ENCODE measurements at regions not wholly inside any gene's neighbourhood (a gene's known extent, or its start where the extent isn't known, plus 50 kb on each side); places are given as distances from the start of the nearest gene placed in this dataset.

GRCh38 chr3:28699283-28699682 lies 350.7 kb upstream of the AZI2 start:
- TF ChIP-seq FOXM1 (IDR thresholded peaks at IDR 0.05; ENCODE audit: borderline replicate concordance) (no peak), ZNF384 (IDR thresholded peaks at IDR 0.05) (no peak), SUZ12 (IDR thresholded peaks at IDR 0.05) (no peak), HDGF (IDR thresholded peaks at IDR 0.05; ENCODE audit: borderline replicate concordance) (no peak), NFRKB (IDR thresholded peaks at IDR 0.05) (no peak), BHLHE40 (IDR thresholded peaks at IDR 0.05; ENCODE audit: borderline replicate concordance) (no peak), ARNT (IDR thresholded peaks at IDR 0.05) (no peak), L3MBTL2 (conservative IDR thresholded peaks at IDR 0.05) (no peak)
- TF ChIP-seq, protein P1, sequence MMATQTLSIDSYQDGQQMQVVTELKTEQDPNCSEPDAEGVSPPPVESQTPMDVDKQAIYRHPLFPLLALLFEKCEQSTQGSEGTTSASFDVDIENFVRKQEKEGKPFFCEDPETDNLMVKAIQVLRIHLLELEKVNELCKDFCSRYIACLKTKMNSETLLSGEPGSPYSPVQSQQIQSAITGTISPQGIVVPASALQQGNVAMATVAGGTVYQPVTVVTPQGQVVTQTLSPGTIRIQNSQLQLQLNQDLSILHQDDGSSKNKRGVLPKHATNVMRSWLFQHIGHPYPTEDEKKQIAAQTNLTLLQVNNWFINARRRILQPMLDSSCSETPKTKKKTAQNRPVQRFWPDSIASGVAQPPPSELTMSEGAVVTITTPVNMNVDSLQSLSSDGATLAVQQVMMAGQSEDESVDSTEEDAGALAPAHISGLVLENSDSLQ (IDR thresholded peaks at IDR 0.05), result no peak
- ChIA-PET CTCF (no interaction called here), POLR2A (no interaction called here)
- DNase-seq (ENCODE audit: extremely low spot score), result no peak

DNA sequence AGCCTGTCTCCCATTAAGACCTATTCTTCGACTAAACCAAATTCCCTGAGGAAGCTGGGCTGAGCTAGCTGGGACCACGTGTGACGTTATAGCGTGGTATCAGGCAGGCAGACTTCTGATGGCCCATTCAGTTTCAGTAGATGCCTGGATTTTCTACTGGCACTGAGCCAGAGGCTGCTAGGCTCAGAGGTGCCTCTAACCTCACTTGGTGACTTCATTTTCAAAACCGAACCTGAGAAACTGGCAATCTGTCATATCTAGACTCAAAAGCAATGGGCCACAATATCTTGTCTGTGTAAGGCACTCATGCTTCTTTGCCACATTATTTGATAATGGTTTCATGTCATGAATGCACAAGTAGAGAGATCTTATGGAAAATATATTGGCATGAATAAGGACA lies 352.1 kb upstream of the AZI2 start:
- CTCF ChIA-PET, result interaction anchor here (1.2 kb wide), 1 partner anchor 26 kb away, joined by 3 read pairs; no protein-coding TSS in a partner anchor
- no peak for DNase-seq (ENCODE audit: extremely low spot score)
- POLR2A ChIA-PET, result no interaction called here
- no peak for TF ChIP-seq LEF1 (IDR thresholded peaks at IDR 0.05; ENCODE audit: borderline replicate concordance)

DNA sequence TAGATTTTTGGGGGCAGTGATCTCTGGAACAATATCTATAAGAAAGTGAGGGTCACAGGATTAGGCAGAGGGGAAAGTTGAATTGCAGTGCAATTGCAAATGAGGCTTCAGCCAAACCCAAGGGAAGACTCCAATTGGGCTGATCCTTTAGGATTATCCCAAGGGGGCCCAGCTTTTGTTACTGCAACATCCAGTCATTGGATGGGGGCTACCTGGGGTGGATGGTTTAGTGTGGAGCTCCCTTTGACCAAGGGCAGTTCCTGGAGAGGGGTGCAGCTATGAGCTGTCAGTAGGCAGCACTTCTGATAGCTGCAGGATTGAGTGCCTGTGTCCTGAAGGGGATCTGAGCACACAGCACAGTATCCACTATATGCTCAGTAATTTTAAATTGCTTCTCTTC lies 355.2 kb upstream of the AZI2 start:
- DNase-seq (ENCODE audit: extremely low spot score), result no peak
- ChIA-PET CTCF (no interaction called here), POLR2A (no interaction called here)
- TF ChIP-seq BHLHE40 (IDR thresholded peaks at IDR 0.05; ENCODE audit: borderline replicate concordance), result no peak
- no peak for TF ChIP-seq ZNF384 (IDR thresholded peaks at IDR 0.05)

GRCh38 chr3:28711293-28711692 lies 362.7 kb upstream of the AZI2 start:
- CTCF ChIA-PET, result no interaction called here
- TF ChIP-seq L3MBTL2 (conservative IDR thresholded peaks at IDR 0.05) (no peak), LEF1 (IDR thresholded peaks at IDR 0.05; ENCODE audit: borderline replicate concordance) (no peak)
- TF ChIP-seq, protein P1 (IDR thresholded peaks at IDR 0.05), result no peak
- POLR2A ChIA-PET, result no interaction called here
- no peak for DNase-seq (ENCODE audit: extremely low spot score)

DNA sequence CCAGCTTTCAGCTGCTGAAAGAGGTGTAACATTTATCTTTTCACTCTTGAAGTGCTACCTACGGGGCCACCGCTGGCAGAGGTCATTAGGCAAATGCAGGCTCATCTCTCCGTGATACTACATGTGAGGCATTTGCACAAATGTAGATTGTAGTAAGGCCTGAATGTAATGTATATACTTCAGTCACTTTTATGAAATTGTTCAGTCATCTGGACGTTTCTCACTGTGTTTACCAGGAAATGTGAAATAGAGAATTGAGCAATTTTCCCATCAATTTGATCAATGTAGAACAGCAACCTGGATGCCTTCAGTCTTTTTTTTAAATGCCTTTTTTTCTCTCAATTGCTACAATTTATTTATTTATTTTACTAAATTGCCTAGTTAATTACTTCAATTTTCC lies 368.3 kb upstream of the AZI2 start:
- ChIA-PET CTCF (no interaction called here), POLR2A (no interaction called here)
- no peak for TF ChIP-seq SUZ12 (IDR thresholded peaks at IDR 0.05)
- DNase-seq (ENCODE audit: extremely low spot score), result no peak

- DNase-seq (ENCODE audit: extremely low spot score), result no peak
- POLR2A ChIA-PET, result no interaction called here
- TF ChIP-seq SP1 (IDR thresholded peaks at IDR 0.05), result no peak
- TF ChIP-seq LEF1 (IDR thresholded peaks at IDR 0.05; ENCODE audit: borderline replicate concordance), result no peak
- no peak for TF ChIP-seq TARDBP (IDR thresholded peaks at IDR 0.05)
- TF ChIP-seq, protein P1 (IDR thresholded peaks at IDR 0.05), result no peak
- CTCF ChIA-PET, result no interaction called here
Measured at GRCh38 chr3:28718074-28718849, 369.6 kb upstream of the AZI2 start.

DNA sequence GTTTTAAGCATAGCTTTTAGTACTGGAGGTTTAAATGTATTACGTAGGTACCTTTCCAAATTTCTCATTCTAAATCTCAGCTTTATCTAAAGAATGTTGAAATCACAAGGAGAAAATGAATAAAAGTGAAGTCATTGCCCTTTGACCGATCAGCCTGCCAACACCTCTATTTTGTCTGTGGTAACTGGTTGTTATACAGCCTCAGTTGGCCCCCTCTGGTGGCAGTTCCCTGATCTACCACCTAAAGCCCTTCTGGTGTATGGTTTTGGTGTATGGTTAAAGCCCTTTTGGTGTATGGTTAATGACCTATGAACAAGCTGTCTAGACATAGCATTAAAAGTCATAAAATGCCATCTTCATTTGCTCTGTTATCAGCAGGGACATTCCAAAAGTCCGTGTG lies 378.2 kb upstream of the AZI2 start:
- ChIA-PET POLR2A (no interaction called here), CTCF (interaction anchor here (1.0 to 1.7 kb wide), 4 partner anchors 12 to 59 kb away, joined by 3 to 6 read pairs (median 4); no protein-coding TSS in a partner anchor)
- no peak for TF ChIP-seq SUZ12 (IDR thresholded peaks at IDR 0.05)
- TF ChIP-seq BHLHE40 (IDR thresholded peaks at IDR 0.05; ENCODE audit: borderline replicate concordance), result no peak
- TF ChIP-seq ZNF384 (IDR thresholded peaks at IDR 0.05), result no peak
- no peak for TF ChIP-seq FOXK2 (IDR thresholded peaks at IDR 0.05)
- TF ChIP-seq L3MBTL2 (conservative IDR thresholded peaks at IDR 0.05), result no peak
- TF ChIP-seq FOXA1 (IDR thresholded peaks at IDR 0.05), result no peak
- TF ChIP-seq, protein P1 (IDR thresholded peaks at IDR 0.05), result no peak
- TF ChIP-seq SP1 (IDR thresholded peaks at IDR 0.05), result no peak
- TF ChIP-seq CTBP1 (IDR thresholded peaks at IDR 0.05; ENCODE audit: borderline replicate concordance), result no peak
- no peak for TF ChIP-seq NFRKB (IDR thresholded peaks at IDR 0.05)
- no peak for TF ChIP-seq FOXM1 (IDR thresholded peaks at IDR 0.05; ENCODE audit: borderline replicate concordance)
- TF ChIP-seq TARDBP (IDR thresholded peaks at IDR 0.05), result no peak
- no peak for TF ChIP-seq HDGF (IDR thresholded peaks at IDR 0.05; ENCODE audit: borderline replicate concordance)
- DNase-seq (ENCODE audit: extremely low spot score), result peak; percentile 55

All from HEK293T (cell line).